NOMO-1 treated with DMSO at 0.1 percent for 48 hours (cell line): ENCODE measurements at regions not wholly inside any gene's neighbourhood (a gene's known extent, or its start where the extent isn't known, plus 50 kb on each side); places are given as distances from the start of the nearest gene placed in this dataset.

Experiments
- DNase-seq: peaks from one replicate; lab custom pipeline; 2025; ENCODE audit not compliant: unreplicated experiment; lab: John Stamatoyannopoulos, UW

DNA sequence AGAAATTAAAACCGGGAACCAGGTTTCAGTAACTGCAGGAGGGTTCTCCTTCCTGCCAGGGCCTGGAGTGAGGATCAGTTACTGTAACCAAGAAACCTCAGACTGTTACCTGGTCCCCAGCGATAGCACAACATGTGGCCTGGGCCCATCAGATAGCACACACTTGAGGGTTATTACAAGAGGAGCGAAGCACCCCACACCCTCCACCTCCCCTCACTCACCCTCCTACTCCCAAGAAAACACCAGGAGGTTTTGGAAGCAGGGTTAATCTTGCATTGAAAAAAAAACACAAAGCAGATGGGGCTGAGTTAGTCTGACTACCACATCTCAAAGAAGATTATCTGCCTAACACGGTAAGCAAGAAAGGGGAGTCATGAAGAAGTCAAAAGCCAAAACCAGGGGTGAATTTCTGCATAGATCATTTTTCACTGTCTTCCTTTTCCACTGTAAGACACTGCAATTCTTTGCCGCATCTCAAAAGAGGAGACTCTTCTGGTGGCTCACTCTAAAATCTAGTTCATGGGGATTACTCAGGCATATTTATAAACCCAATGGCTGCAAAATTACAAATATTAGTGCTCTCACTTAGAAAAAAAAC lies 75.9 kb upstream of the DOCK9 start:
- DNase-seq = no peak

DNA sequence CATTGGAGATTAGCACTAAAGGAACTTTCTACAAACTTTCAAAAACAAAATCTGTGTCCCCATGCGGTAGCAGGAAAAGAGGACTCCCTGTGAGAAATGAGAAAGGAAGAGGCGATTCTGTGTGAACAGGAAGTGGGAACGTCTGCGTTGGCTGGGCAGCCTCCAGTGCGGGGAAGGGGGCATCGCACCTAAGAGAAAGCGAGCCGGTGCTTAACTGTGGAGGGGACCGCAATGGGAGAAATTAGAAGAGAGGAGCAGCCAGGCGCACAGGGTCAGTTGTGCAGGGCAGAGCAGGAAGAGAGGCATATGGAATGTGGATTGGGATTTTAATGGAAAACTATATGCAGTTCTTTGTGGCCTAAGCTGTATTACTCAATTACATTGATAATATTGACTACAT lies 77.4 kb upstream of the DOCK9 start:
- no peak for DNase-seq

DNA sequence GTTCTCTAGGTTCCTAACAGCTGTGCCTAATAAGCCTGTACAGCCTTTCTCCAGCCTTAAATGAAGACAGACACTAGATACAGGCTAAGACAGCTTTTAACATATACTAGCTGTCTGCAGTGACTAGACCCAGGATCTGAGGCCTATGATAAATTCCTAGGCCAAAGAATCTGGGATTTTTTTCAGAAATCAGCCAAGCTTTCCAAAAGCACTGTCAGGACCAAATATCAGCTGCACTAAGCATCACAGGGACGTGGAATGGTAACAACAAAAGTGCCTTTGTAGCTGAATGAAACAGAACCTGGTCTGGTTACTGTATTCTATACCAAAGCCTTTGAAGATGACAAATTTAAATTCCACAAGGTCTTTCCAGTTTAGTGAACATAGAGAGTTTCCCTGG lies 77.9 kb upstream of the DOCK9 start:
- DNase-seq = no peak

DNA sequence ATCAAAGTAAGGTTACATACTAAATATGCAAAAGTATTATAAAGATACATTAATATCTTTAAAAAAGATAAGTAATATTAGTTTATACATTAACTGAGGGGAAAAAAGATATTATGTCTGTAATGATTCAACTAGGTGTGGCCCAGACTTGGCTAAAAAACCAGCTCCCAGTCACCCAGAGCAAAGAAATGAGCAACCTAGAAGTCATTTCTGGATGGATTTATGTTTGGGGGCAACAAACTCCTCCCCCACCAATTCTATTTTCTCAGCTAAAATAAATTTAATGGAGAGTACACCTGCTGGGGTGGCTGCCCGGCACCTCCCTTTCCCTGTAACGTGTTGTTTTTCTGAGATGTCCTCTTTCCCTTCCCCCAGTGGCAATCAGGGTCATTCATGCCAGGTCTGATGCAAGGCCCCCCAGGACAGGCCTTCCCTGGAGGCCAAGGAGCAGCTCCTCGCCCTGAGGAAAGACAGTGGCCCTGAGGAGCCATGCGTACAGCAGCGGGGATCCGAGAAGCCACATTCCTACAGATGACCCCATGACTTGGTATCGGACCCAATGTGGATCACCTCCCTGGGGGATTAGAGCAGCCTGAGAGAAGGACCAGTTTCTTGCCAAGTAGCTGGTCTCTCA lies 78.6 kb upstream of the DOCK9 start:
- DNase-seq = no peak

DNA sequence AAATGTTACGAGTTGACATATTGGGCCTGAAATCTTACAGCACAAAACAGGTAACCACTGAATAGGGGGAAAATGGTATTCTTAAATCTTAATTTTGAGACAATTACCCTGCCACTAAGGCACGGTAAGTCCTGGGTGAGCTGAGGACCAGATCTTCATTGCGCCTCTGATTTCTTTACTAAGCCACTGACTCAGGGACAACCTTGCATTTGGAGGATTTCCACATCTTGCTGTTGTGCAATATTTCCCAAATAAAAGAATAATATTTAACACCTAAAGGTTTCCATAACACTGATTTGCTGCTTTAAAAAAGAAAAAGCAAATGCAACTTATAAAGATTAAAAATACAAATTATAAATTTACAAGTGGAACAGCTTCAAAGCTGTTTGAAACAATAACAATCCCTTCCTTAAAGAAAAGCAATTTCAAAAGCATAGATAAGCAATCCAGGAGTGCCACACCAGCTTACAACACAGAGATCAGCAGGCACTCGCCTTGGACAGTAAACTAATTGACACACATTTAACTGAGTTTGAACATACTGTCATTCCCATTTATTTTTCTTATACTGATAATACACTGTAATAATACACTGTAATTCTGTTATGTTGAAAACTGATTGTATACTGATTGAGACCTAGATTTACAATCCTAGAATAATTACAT lies 79.6 kb upstream of the DOCK9 start:
- peak; percentile 31 for DNase-seq

DNA sequence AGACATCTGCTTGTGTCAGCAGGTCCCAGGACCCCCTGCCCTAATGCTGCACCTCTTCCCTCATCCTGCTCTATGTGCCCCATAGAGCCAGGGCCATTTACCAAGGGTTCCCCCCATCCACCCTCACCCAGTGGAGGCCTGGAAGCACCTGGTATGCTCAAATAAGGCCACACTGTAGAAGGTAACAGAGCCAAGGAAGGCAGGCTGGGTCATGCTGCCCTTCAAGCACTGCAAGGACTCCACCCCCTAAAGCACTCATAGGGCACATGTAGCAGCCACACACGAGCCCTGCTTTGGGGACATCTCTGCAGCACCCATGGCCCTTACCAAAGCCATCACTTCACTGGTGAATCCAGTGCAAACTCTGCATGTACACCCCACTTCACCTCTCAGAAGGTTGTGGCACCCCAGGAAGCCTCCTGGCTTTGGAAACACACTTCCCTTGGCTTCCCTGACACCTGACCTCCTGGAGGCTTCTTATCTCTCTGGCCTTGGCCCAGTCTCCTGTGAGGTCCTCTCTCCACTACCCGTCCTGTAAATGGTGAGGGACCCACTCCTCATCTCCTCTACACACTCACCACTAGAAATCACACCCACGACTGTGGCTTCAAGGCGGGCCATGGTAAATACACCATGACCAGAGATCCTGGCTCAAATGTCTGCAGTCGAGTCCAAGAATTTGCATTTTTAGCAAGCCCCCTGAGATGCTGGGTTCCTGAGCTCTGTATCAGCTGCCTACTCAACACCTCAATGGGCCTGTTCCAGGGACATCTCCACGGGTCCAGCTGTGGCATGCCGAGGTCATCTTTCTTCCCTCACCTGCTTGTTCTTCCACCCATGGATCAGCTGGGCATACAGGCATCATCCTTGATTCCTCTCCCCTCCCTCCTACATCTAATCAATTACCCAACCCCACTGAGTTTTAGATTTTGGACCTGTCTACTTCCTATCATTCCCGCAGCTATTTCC lies 80.9 kb upstream of the DOCK9 start:
- no peak for DNase-seq

DNA sequence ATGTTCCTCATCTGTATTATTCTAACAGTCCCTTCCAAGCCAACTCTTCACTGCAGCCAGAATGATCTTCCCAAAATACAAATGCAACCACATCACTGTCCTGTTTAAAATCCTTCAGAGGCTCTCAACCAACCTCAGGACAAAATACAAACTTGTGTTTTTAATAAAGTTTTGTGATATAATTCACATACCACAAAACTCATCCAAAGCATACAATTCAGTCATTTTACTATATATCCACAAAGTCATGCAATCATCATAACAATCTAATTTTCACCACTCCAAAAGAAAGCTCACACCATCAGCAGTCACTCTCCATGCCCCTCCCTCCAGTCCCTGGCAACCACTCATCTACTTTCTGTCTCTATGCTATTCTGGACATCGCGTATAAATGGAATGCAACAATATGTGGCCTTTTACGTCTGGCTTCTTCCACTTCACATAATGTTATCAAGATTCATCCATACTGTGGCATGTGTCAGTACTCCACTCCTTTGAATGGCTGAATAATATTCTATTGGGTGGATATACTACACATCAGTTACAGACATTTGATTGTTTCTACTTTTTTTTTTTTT lies 81.7 kb upstream of the DOCK9 start:
- DNase-seq = no peak

DNA sequence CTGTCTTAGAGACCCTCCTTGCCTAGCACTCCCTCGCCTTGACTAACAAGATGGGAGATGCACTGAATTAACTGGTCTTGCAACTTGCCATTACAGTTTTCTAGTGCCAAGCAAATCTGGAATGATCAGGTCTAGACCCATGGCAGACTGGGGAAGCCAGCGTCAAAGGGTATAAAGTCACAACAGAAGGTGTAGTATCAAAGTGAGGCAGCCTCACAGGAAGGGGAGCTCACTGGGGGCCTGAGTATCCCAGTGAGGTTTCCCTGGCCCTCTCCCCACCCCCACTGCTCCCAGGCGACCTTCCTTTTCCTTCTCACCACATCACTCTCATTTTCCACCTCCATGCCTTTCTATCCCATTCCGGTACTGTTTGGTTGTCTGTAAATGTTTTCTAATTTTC lies 83.5 kb upstream of the DOCK9 start:
- DNase-seq = no peak

DNA sequence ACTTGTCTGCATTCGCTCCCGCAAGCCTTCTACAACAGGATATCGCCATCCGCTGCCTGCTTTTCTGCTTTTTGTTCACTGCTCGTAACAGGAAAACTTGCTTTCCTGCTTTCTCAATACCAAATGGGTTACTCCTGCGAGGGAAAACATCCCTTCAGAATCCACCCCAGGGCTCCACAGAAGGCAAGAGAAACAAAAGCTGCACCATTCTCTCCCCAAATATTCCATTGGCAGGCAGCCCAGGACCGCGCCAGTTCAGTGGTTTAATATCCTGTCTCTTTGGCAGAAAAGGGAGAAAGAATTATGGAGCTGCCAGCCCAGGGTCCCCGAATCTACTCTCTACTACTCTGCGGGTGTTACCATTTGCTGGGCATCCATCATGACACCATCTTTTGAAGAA lies 84.7 kb upstream of the DOCK9 start:
- no peak for DNase-seq

DNA sequence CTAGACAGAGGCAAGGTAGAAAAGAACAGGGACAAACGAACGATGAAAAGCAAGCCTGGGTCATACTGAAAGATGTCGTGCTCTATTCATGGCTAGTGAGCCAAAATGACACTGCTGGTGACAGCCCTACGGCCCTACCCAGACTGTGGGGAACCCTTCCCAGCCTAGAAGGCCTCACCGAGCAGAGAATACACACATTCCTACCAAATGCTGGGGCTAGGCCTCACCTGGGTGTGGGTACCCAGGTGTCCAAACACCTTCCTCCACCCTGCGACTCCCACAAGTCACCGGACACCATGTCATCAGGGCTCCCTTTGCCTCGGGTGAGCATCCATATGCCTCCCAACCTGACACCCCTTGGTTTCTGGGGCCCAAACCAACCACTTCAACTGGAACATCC lies 85.3 kb upstream of the DOCK9 start:
- DNase-seq = no peak

DNA sequence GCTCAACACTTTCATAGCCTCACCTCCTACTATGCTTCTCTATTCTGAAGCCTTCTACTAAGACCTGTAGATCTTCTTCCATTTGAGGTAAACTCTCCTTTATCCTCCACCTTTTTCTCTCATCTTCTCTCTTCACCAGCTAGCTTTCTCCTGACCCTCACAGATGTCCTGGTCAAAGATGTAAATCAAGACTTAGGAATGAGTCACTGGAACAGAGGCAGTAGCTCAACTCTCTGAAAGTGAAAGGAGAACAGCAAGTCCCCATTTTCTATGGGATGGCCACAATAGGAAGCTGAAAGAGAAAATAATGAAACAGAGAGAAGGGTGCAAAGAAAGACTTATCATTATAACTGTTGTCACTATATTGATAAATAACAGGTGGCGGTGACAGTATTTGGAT lies 86.1 kb upstream of the DOCK9 start:
- DNase-seq = peak; percentile 13

DNA sequence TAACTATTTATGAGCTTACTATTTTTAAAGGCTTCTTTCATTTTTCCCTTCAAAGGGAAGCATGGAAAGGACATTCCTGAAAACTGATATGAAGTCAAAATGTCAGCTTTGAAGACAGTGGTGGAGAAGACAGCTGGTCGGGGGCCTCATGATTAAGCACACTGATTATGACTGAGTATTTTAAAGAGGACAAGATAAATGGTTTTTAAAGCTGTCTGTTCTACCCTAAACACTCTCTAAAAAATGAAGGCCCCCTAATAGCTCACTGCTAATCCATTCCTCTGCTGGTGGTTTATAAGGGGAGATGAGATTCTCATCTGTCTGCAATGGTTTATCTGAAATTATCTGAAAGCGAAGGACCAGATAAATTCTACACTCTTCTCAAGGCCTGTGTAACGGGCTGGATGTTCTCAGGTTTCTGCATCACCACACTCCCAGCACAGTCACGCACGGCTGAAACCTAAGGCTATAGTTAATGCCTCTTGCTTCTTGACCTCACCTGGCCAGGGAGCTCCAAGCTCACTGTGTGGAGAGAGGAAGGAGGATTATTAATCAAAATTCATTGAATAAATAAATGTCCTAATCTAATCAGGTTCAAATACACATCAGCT lies 86.9 kb upstream of the DOCK9 start:
- DNase-seq = no peak

DNA sequence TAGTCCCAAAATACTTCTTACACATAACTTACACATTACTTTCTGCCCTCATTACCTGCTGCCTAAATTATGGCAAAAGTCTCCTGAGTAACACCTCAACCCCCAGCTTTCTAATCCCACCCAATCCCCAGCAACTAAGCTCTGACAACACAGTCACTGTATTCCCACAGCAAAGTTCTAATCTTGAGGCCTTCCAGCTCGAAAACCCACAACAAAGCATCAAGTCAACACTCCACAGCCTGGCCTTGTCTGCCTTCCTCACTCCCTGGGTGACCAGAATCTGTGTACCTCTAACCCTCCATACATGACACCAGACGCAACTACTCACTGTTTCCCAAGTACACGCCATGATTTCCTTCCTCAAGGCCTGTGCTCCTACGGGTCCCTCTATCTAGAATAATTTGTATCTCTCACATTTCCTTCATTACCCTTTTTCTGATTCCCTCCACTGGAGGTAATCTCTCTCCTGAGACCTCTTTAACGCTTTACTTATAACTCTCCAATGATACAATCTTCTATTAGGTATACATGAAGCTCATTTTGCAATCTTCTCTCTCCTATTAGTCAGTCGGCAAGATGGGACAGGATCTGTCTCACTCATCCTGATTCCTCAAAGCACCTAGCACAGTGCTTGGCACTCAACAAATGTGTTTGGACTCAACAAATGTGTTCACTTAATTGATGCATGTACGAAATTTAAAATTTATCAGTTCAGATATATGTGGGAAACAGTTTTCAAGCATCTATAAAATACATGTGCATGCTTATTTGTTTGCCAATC lies 87.6 kb upstream of the DOCK9 start:
- no peak for DNase-seq

DNA sequence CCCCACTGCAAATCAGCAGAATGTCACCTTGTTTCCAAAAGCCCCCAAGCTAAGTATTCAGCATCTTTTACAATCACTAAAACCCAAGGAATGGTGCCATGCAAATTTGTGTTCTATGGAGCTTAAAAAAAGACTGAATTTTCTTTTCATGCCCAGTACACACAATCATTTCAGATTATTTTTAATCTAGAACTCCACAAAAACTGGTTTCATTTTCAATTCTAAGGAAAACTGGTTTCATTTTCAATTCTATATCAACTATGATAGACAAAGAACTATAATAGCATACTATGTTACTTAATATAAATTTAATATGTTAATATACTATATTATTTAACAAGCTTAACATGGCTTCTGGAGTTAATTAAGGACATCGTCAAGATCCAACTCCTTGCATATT lies 88.4 kb upstream of the DOCK9 start:
- DNase-seq = no peak

DNA sequence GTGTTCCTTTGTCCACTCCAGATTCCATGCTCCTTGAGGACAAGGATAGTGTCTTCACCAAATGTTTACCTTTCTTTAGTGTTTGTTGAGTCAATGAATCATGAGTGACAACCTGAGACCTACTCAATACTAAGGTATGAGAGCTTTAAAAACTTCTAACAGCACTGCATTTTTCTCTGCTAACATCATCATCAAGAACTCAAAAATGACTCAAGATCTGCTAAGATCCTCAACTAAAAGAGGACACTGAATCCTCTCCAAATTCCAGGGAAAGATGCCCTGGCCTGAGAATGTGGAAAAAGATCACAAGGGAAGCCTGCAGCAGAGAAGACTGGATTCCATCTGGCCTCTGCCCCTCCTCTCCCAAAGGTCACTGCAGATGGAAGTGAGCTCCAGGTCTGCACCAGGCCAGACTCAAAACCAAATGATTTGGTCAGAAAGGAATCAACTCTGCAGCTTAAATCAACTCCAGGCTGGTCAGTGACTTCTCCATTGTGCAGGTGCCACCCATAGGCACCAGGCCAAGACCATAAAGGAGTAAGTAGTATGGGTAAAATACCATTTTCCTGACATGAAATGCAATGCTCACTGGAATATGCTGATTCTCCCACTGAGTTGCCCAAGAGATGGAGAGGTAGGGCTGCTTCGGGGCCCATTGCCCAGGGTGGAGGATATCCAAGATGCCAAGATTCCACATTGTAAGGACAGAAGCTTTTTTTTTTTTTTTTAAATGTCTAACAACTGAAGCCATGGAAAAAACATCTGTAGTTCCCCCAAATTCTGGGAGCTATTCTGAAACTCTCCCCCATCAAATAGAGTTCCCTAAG lies 89.5 kb upstream of the DOCK9 start:
- no peak for DNase-seq

DNA sequence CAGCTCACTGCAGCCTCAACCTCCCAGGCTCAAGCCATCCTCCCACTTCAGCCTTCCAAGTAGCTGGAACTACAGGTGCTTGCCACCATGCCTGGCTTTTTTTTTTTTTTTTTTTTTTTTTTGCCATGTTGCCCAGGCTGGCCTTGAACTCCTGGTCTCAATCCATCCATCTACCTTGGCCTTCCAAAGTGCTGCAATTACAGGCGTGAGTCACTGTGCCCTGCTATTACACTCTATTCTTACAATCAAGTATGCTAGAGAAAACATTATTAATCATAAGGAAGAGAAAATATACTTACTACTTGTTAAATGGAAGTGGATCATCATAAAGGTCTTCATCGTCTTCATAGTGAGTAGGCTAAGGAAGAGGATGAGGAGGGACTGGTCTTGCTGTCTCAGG lies 93.3 kb upstream of the DOCK9 start:
- no peak for DNase-seq

DNA sequence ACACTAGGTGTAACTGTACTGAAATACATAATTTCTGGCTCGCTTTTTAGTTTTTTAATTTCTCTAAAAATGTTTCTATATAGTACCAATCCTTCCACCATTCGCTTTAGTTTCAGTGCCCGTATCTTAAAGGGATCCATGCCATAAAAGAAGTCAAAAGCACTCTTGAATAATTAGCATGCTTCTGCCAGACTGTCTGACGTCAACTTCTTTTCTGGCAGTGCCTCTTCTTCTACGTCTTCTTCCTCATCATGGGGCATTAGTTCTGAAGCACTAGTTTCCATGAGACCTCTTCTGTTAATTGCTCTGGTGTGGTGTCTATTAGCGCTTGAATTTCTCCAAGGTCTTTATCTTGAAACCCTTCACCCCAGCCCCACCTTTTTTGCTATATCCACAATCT lies 93.8 kb upstream of the DOCK9 start:
- no peak for DNase-seq

DNA sequence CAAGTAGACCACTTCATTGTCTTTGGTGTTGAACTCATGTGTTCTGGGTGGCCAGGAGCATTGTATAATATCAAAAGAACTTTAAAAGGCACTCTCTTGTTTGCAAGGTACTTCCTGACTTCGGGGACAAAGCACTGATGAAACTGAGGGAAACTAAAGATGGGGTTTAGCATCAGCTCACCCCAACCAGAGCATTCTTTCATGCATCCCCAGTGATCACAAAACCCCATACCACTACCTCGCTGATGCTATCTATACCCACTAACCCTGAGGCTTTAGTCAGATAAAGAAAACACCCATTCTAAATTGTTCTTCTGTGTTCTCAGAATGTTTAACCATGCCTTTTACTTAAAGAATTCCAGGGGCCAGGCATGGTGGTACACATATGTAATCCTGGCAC lies 94.5 kb upstream of the DOCK9 start:
- no peak for DNase-seq

DNA sequence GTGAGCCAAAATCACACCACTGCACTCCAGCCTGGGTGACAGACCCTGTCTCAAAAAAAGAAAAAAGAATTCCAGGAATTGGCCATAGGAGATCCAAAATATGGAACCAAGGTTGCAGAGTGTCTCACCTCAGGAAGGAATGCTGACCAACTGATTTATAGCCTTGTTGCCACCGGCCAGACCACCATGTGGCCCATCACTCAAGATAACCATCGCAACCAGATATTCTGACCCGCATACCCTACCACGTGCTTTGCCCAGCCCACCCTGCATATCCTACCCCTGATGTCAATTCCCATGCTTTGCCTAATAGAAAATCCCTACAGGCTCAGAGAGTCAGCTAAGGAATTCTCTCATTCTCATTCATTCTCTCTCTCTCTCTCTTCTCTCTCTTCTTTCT lies 95.1 kb upstream of the DOCK9 start:
- no peak for DNase-seq
